A549 (cell line): ENCODE measurements at regions not wholly inside any gene's neighbourhood (a gene's known extent, or its start where the extent isn't known, plus 50 kb on each side); places are given as distances from the start of the nearest gene placed in this dataset.

Experiments used
- CHD2 ChIP-seq: fragments of 150-350 bp; IDR thresholded peaks from 2 replicates; pipeline ENCODE4 v1.6.1; 2014; ENCODE audit warnings: low read length; ENCODE audit not compliant: partially characterized antibody
- TF ChIP-seq, protein P1 (sequence below): fragments of 200-600 bp; sonication (generic); IDR thresholded peaks from 2 replicates; pipeline ENCODE4 v1.6.1; 2016; ENCODE audit warnings: antibody characterized with exemption, mild to moderate bottlenecking, moderate library complexity

DNA sequence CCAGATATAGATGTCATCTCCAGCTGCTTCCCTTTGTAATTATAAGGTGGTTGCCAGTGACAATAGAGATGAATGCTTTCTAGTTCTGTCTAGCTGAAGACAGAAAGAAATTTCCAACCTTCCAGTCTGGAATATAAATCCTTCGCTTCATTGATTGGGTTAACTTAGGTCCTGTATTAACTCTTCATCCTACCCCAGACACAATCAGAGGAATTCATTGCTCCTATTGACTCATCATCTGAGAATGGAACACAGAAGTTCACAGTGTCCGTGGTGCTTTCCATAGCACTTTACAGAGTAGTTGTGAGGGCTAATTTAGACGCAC lies 241.4 kb downstream of the NFKBIZ start:
- TF ChIP-seq, protein P1, sequence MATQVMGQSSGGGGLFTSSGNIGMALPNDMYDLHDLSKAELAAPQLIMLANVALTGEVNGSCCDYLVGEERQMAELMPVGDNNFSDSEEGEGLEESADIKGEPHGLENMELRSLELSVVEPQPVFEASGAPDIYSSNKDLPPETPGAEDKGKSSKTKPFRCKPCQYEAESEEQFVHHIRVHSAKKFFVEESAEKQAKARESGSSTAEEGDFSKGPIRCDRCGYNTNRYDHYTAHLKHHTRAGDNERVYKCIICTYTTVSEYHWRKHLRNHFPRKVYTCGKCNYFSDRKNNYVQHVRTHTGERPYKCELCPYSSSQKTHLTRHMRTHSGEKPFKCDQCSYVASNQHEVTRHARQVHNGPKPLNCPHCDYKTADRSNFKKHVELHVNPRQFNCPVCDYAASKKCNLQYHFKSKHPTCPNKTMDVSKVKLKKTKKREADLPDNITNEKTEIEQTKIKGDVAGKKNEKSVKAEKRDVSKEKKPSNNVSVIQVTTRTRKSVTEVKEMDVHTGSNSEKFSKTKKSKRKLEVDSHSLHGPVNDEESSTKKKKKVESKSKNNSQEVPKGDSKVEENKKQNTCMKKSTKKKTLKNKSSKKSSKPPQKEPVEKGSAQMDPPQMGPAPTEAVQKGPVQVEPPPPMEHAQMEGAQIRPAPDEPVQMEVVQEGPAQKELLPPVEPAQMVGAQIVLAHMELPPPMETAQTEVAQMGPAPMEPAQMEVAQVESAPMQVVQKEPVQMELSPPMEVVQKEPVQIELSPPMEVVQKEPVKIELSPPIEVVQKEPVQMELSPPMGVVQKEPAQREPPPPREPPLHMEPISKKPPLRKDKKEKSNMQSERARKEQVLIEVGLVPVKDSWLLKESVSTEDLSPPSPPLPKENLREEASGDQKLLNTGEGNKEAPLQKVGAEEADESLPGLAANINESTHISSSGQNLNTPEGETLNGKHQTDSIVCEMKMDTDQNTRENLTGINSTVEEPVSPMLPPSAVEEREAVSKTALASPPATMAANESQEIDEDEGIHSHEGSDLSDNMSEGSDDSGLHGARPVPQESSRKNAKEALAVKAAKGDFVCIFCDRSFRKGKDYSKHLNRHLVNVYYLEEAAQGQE: no peak
- no peak for TF ChIP-seq CHD2
